ENCODE measurements at regions not wholly inside any gene's neighbourhood (a gene's known extent, or its start where the extent isn't known, plus 50 kb on each side); places are given as distances from the start of the nearest gene placed in this dataset.

DNA sequence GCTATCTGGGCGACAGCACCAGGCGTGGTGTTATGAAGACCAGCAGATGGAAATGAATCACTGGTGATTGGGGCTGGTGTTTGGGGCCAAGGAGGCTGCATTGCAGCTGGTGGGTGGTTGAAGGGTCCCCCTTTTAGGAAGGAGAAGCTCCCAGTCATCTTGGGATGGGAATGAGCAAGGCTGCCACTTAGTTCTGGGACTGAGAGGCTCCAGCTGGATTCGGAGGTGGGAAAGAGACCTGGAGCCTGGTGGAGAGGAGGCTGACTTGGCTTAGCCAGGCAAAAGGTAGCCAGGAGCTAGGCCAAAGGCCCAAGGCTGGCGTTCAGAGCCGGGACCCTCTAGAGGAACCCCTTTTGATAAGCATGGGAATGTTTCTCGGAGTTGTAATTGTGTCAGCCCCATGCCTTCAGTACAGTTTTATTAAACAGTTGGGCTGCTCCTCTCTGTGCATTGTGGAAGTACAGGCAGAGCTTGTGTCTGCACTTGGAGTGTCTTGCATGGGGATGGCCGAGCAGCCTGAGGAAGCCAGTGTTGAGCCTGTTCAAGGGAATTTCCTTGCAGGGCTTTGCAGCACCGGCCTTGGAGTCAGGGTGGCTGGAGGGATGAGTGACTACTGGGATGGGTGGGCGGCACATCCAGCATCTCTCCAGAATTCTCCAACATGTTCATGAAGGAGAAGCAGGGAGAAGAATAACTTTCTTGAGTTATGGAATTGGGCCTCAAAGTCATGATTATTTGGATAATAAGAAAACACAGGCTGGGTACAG, 234.9 kb downstream of the BAMBI start:
- H3K4me3 ChIP-seq (ENCODE audit: low read depth, low read length): no peak overlapping the region
- DNase-seq (ENCODE audit: low read depth): no peak
- TF ChIP-seq, protein P1, sequence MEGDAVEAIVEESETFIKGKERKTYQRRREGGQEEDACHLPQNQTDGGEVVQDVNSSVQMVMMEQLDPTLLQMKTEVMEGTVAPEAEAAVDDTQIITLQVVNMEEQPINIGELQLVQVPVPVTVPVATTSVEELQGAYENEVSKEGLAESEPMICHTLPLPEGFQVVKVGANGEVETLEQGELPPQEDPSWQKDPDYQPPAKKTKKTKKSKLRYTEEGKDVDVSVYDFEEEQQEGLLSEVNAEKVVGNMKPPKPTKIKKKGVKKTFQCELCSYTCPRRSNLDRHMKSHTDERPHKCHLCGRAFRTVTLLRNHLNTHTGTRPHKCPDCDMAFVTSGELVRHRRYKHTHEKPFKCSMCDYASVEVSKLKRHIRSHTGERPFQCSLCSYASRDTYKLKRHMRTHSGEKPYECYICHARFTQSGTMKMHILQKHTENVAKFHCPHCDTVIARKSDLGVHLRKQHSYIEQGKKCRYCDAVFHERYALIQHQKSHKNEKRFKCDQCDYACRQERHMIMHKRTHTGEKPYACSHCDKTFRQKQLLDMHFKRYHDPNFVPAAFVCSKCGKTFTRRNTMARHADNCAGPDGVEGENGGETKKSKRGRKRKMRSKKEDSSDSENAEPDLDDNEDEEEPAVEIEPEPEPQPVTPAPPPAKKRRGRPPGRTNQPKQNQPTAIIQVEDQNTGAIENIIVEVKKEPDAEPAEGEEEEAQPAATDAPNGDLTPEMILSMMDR (IDR thresholded peaks at IDR 0.05; ENCODE audit: insufficient read depth, low read depth, low read length): no peak

DNA sequence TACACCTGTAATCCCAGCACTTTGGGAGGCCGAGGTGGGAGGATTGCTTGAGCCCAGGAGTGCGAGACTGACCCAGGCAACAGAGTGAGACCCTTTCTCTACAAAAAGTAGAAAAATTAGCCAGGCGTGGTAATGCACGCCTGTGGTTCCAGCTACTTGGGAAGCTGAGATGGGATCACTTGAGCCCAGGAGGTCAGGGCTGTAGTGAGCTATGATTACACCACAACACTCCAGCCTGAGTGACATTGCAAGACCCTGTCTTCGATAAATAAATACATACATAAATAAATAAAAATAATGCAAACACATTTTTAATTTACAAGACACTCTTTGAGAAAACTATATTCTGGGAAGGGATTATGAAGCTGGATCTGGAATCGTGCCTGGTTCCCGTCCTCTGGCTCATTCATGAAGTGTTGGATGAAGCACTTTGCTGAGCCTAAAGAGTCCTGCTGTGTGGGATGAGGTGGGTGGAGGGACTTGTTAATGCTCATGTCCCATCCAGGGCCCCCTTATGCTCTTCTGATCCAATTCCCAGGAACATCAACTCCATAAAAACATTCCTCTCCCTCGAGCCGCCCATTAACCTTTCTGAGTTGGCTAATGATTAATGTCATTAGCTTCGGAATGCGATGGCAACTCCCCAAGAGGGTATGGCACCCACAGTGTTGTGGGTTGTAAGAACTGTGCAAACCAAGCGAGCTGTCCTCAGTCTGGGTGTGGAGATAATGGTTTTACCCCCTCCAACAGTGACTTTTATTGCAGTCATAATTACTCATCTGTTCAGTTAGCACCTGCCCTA, 236.3 kb downstream of the BAMBI start:
- DNase-seq (ENCODE audit: low read depth): no peak
- no peak overlapping the region for H3K4me3 ChIP-seq (ENCODE audit: low read depth, low read length)
- TF ChIP-seq, protein P1 (IDR thresholded peaks at IDR 0.05; ENCODE audit: insufficient read depth, low read depth, low read length): no peak

DNA sequence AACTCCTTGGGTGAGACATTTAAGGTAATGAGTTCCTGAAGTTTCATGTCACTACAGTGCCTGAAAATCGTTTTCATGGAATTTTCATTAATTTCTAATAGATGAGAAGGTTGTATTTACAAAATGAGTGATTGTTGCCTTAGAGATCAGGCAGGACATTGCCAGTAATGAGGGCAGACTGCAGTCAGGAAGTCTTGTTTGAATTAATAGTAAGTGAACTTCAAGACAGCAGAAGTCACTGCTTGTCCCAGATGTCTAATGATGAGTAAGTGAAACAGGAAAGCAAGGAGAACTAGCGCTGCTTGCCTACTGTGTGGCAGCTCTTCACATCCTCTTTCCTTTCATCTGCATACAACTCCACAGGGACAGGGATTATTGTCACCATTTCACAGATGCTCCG, 237.4 kb downstream of the BAMBI start:
- TF ChIP-seq, protein P1 (IDR thresholded peaks at IDR 0.05; ENCODE audit: insufficient read depth, low read depth, low read length): no peak
- no peak overlapping the region for H3K4me3 ChIP-seq (ENCODE audit: low read depth, low read length)
- no peak for DNase-seq (ENCODE audit: low read depth)

DNA sequence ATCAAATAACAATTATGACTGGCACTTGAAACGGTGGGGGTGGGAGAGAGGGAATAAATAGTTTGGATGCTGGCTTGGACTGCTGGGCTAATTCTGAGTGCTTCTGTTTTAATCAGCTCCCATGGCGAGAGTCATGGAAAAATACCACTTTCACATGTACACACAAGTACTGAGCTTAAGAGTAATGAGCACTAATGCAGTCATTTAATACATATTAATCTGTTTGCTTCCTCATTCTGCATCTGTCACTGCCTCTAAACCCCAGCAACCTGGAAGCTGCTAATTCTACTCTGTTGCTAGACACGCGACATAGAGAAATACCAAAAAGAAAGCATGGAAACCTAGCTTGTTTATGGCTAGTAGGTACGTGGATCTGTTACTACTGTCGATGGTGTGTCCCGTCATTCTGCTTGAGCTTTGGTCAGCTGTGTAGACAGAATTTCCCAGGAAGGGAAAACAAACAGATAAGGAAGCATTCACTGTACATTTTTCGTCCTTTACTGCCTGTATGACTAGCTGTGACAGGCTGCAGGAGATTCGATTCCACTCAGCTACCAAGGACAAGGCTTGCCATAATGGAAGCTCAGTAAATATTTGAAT, 238.8 kb downstream of the BAMBI start:
- DNase-seq (ENCODE audit: low read depth): no peak
- no peak overlapping the region for H3K4me3 ChIP-seq (ENCODE audit: low read depth, low read length)
- TF ChIP-seq, protein P1 (IDR thresholded peaks at IDR 0.05; ENCODE audit: insufficient read depth, low read depth, low read length): no peak

DNA sequence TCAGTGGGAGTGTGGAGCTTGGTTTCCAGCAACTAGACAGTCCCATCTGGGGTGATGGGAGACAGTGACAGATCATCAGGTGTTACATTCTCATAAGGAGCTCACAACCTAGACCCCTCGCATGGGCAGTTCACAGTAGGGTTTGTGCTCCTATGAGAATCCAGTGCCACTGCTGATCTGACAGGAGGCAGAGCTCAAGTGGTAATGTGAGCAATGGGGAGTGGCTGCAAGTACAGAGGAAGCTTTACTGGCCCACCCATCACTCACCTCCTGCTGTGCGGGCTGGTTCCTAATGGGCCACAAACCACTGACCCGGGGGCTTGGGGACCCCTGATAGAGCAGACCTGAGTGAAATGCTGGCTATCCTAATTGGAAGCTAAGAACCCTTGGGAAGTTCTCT, 242.8 kb downstream of the BAMBI start:
- TF ChIP-seq, protein P1 (IDR thresholded peaks at IDR 0.05; ENCODE audit: insufficient read depth, low read depth, low read length): no peak
- no peak overlapping the region for H3K4me3 ChIP-seq (ENCODE audit: low read depth, low read length)
- DNase-seq (ENCODE audit: low read depth): no peak

DNA sequence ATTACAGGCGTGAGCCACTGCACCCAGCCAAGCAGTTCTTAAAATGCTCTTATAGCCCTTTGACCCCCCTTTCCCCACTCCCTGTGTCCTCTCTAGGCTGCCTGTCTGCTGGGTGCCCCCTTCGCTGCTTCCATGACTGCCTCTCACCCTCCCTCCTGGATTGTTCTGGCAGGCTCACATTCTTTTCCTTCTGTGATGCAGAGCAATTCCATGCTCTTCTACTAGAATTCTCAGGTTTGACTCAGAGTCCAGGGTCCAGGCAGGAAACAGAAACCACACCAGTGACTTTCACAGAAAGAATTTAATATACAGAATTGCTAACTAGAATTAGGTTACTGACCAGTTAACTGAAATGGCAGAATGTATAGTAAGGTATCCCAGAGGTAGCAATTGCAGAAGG, 244.8 kb downstream of the BAMBI start:
- DNase-seq (ENCODE audit: low read depth): no peak
- TF ChIP-seq, protein P1 (IDR thresholded peaks at IDR 0.05; ENCODE audit: insufficient read depth, low read depth, low read length): no peak
- H3K4me3 ChIP-seq (ENCODE audit: low read depth, low read length): no peak overlapping the region
